Pancreas (tissue), 10 donors: ENCODE measurements at regions not wholly inside any gene's neighbourhood (a gene's known extent, or its start where the extent isn't known, plus 50 kb on each side); places are given as distances from the start of the nearest gene placed in this dataset.

Experiments
- ATAC-seq, 4 donors: fragments of 200-7000 bp; cut with Tn5 transposase; one replicate each; pipeline versions ENCODE4 v1.8.0 to v1.9.1; 2020; ENCODE audit warnings: mild to moderate bottlenecking in 4 of 4, moderate library complexity in 4 of 4
- DNase-seq, 6 donors: peaks; one replicate each; pipeline ENCODE4 v3.0.0-alpha.2; 2020
- FAIRE-seq: peaks from 2 replicates; lab custom pipeline; 2012; peaks lifted over from hg19 to GRCh38; lab: Jason Lieb, UNC
- H3K27ac ChIP-seq, 4 donors: fragments of 200-600 bp; sonication (generic); 1 replicate in 3 of 4; 2 replicates in 1 of 4; pipeline versions ENCODE4 v1.5.0 to v1.8.0; 2020
- H3K27me3 ChIP-seq, 4 donors: fragments of 200-600 bp; one replicate each; pipeline ENCODE4 v1.8.0; 2021
- H3K36me3 ChIP-seq, 3 donors: fragments of 200-600 bp; sonication (generic) in 1 of 3; one replicate each; pipeline versions ENCODE4 v1.5.0 to v1.8.0; 2020 to 2021
- H3K4me1 ChIP-seq, 3 donors: fragments of 200-600 bp; one replicate each; pipeline ENCODE4 v1.8.0; 2021
- H3K4me3 ChIP-seq, 4 donors: fragments of 200-600 bp; sonication (generic) in 2 of 4; one replicate each; pipeline versions ENCODE4 v1.5.0 to v1.8.0; 2020 to 2021
- H3K9me3 ChIP-seq, 4 donors: fragments of 200-600 bp; one replicate each; pipeline ENCODE4 v1.8.0; 2021
- WGBS, 2 donors: extraction: QIAGEN DNeasy Blood & Tissue Kit; methylation state at CpG; one replicate each; pipeline ENCODE4 v1.1.7; 2013; 5-methylcytosine and 5-hydroxymethylcytosine counted together
- intact Hi-C, 3 donors: fragments of 100-400 bp; cut with DNase I; formaldehyde crosslinking; loops; one replicate each; pipeline versions ENCODE4 v1.11.1 to v1.14.2; 2022
- TF ChIP-seq, protein P1 (sequence below), 4 donors: fragments of 200-600 bp; sonication (generic) in 3 of 4; IDR thresholded peaks; one replicate each; pipeline versions ENCODE4 v1.5.0 to v1.8.0; 2021; ENCODE audit warnings: antibody characterized with exemption in 4 of 4
- donor health status: healthy with polysubstance abuse.
- donor health status: DM: no; HTN: no; CAD: no; lungs with moderate emphysema.
- donor health status: DM: no; HTN: no; CAD: no.
- donor health status: control.
- donor health status: control.
- donor health status: Bipolar disorder and iron deficiency.
- donor health status: DM: yes; HTN: yes; CAD: no.
- donor health status: DM: no; HTN: no; CAD: no.
- donor health status: DM: no; HTN: no; CAD: no.
- donor health status: DM: yes; HTN: yes; CAD: no.

- TF ChIP-seq, protein P1, sequence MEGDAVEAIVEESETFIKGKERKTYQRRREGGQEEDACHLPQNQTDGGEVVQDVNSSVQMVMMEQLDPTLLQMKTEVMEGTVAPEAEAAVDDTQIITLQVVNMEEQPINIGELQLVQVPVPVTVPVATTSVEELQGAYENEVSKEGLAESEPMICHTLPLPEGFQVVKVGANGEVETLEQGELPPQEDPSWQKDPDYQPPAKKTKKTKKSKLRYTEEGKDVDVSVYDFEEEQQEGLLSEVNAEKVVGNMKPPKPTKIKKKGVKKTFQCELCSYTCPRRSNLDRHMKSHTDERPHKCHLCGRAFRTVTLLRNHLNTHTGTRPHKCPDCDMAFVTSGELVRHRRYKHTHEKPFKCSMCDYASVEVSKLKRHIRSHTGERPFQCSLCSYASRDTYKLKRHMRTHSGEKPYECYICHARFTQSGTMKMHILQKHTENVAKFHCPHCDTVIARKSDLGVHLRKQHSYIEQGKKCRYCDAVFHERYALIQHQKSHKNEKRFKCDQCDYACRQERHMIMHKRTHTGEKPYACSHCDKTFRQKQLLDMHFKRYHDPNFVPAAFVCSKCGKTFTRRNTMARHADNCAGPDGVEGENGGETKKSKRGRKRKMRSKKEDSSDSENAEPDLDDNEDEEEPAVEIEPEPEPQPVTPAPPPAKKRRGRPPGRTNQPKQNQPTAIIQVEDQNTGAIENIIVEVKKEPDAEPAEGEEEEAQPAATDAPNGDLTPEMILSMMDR (IDR thresholded peaks at IDR 0.05) = no peak
- ATAC-seq (no peak), DNase-seq (no peak), FAIRE-seq (no peak)
- Histone ChIP-seq H3K4me1 (no peaks in the 10 kb centered on the region), H3K4me3 (no peak overlapping the region), H3K27ac (no peak overlapping the region), H3K36me3 (no peaks in the 10 kb centered on the region), H3K9me3 (no peaks in the 10 kb centered on the region), H3K27me3 (no peaks in the 10 kb centered on the region)
- 59 to 75% methylated on average over 5 of the region's 5 CpGs for WGBS, 2 donors
- intact Hi-C loops = no loop called here
These were observed 224.4 kb upstream of the SMIM31 start for GRCh38 chr4:164529486-164529885.

DNA sequence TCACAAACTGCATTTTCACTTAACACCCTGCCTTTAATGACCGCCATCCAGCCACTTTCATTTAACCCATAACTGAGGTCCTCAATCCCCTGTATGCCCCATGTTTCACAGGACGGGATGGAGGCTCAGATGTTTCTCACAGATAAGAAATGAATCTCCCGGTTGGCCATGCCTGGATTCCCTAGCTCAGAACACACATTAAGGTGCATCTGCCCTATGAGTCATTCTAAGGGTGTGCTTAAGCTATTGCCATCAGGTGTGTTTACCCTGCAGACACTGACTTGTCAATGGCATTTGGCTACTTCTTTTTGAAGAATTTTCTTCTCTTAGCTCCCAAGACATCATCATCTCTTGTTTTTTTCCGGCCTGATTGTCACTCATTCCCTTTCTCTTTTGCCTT, 222.6 kb upstream of the SMIM31 start:
- intact Hi-C loops = no loop called here
- Histone ChIP-seq H3K4me3 (no peak overlapping the region), H3K27me3 (no peaks in the 10 kb centered on the region), H3K4me1 (no peaks in the 10 kb centered on the region), H3K36me3 (no peaks in the 10 kb centered on the region), H3K27ac (no peak overlapping the region), H3K9me3 (no peaks in the 10 kb centered on the region)
- FAIRE-seq (no peak), ATAC-seq (no peak), DNase-seq (no peak)
- WGBS, 2 donors = 45 to 55% methylated on average over 4 of the region's 4 CpGs
- TF ChIP-seq, protein P1 (IDR thresholded peaks at IDR 0.05) = no peak

GRCh38 chr4:164536814-164537213, 217.1 kb upstream of the SMIM31 start:
- Histone ChIP-seq H3K27ac (no peak overlapping the region), H3K27me3 (no peaks in the 10 kb centered on the region), H3K4me1 (no peaks in the 10 kb centered on the region), H3K9me3 (no peaks in the 10 kb centered on the region), H3K4me3 (no peak overlapping the region), H3K36me3 (no peaks in the 10 kb centered on the region)
- intact Hi-C loops = no loop called here
- ATAC-seq (peak in 2 of 4 donors; percentile 44 to 76), FAIRE-seq (no peak), DNase-seq (no peak)
- WGBS, 2 donors = 53 to 68% methylated on average over 2 of the region's 2 CpGs
- TF ChIP-seq, protein P1 (IDR thresholded peaks at IDR 0.05) = no peak

DNA sequence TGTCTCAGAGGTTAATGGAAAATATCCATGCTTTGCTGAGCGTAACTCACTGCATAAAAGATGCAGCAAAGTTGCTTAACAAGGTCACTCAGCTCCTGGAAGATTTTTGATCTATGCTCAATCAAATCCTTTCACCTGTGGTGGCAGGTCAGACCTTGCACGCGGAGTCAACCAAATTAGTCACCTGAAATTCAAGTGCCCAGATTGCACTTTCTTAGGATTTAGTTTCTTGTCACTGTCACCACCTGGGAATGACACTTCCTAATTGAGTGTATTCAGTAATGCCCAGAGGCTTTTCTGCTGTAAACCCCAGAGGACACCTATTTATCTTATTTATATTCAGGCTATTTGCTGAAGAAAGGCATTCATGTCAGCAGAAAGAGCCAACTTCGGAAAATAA, 215.8 kb upstream of the SMIM31 start:
- FAIRE-seq (no peak), ATAC-seq (no peak), DNase-seq (no peak)
- TF ChIP-seq, protein P1 (IDR thresholded peaks at IDR 0.05) = no peak
- intact Hi-C loops = no loop called here
- Histone ChIP-seq H3K4me1 (no peaks in the 10 kb centered on the region), H3K27me3 (no peaks in the 10 kb centered on the region), H3K27ac (no peak overlapping the region), H3K9me3 (no peaks in the 10 kb centered on the region), H3K36me3 (no peaks in the 10 kb centered on the region), H3K4me3 (no peak overlapping the region)
- WGBS, 2 donors = 67 to 73% methylated on average over 4 of the region's 4 CpGs

- Histone ChIP-seq H3K4me1 (no peaks in the 10 kb centered on the region), H3K27me3 (no peaks in the 10 kb centered on the region), H3K4me3 (no peak overlapping the region), H3K36me3 (no peaks in the 10 kb centered on the region), H3K9me3 (no peaks in the 10 kb centered on the region), H3K27ac (no peak overlapping the region)
- FAIRE-seq (no peak), DNase-seq (no peak), ATAC-seq (no peak)
- intact Hi-C loops = no loop called here
- TF ChIP-seq, protein P1 (IDR thresholded peaks at IDR 0.05) = no peak
- 66 to 89% methylated on average over 2 of the region's 2 CpGs for WGBS, 2 donors
These were observed 212.9 kb upstream of the SMIM31 start for GRCh38 chr4:164540987-164541386.
